KBM-7 (cell line): ENCODE measurements at regions not wholly inside any gene's neighbourhood (a gene's known extent, or its start where the extent isn't known, plus 50 kb on each side); places are given as distances from the start of the nearest gene placed in this dataset.
A peak's percentile ranks its signal among the peaks of the same experiment; 100 is the strongest.

Experiments
- DNase-seq: peaks from one replicate; pipeline ENCODE4 v3.0.0-alpha.2; 2015
- in situ Hi-C: fragments of 300-500 bp; cut with MboI; formaldehyde crosslinking; loops from 2 replicates; pipeline ENCODE4 v1.14.3; 2020; ENCODE audit warnings: low sequenced_read_pairs, low pct_unique_long_range_greater_than_20kb, mixed read lengths

DNA sequence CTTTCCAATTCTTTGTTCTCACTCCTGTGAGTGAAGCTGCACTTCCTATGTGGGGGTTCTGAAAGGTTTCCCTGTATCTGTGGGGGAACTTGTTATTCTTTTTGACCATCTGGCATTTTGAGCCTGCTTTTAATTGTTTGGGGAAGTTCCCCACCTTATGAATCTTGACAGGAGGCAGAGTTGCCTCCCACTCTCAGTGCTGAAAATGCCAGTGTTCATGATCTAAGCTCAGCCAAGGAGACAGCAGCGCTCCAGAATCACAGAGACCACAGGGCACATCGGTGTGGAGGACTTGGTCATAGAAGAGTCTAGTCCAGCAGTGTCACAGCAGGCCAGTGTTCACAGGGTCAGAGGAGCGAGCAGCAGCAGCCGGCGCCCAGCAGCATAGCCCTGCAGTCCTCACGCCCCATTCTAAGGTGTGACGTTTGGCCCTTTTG, 63.8 kb upstream of the PRDX6 start:
- in situ Hi-C loops = loop anchor here (25.0 kb wide), 1 partner anchor 651 kb away; no protein-coding TSS in a partner anchor

DNA sequence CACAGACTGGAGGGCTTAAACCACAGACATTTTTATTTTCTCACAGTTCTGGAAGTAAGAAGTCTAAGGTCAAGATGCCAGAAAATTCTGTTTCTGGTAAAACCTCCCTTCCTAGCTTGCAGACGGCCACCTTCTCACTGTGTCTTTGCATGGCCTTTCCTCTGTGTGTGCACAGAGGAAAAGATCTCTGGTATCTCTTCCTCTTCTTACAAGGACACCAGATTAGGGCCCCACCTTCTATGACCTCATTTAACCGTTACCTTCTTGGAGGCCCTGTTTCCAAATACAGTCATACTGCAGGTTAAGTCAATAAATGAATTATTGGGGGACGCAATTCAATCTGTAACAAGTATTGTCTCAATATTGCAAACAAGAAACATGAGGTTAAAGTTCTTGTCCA, 63.0 kb upstream of the PRDX6 start:
- in situ Hi-C loops = loop anchor here (25.0 kb wide), 1 partner anchor 652 kb away; no protein-coding TSS in a partner anchor
- no peak for DNase-seq

More for the DNA sequence above, 63.8 kb upstream of the PRDX6 start:
- DNase-seq = peak; percentile 80

DNA sequence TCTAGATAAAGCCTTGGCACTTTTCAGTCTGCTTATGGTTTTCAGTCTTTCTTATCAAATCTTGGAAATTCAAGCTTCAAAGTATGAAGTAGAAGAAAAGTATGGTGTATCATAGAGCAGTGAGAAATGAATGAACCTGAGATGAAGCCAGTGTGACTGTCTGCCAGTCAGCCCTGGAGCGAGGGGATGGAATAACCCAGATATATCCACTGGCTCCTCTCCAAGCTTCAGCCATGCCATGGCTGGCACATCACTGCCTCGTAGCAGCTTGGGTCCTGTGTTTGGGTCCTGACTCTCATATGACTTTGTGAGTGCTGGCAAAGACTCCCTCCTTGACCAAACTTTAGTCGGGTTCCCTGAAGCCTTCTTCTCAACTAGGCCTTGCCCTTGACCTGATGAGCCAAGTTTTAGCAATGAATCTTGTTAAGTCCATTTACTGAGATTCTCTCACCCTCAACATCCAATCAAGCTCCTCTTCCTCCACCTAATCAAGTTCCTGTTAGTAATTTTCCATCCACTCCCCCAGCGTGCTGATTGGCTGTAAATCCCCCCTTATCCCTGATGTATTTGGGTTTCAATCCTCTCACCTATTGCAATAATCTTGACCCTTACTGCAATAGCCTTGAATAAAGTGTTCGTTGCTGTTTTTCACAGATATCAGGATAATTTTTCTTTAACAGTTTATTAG, 62.5 kb upstream of the PRDX6 start:
- no peak for DNase-seq
- in situ Hi-C loops = loop anchor here (25.0 kb wide), 1 partner anchor 652 kb away; no protein-coding TSS in a partner anchor

DNA sequence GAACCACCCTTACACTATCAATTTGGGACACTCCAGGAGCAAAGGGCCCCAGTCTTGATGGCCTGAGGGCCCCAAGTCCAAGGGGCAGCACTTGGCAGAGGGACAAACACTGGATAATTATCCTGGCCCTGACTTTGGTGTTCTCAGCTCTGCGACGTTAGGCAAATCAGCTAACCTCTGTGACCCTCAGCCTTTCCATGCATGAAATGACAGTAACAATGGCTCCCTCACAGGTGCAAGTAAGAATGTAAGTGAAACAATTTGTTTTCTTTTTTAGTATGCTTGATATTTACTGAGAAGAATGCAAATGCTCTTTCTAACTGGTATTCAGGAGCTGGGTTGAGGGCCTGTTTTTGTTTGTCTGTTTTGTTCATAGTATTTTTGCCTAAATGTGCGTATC, 61.6 kb upstream of the PRDX6 start:
- no peak for DNase-seq
- in situ Hi-C loops = loop anchor here (25.0 kb wide), 1 partner anchor 653 kb away; no protein-coding TSS in a partner anchor

DNA sequence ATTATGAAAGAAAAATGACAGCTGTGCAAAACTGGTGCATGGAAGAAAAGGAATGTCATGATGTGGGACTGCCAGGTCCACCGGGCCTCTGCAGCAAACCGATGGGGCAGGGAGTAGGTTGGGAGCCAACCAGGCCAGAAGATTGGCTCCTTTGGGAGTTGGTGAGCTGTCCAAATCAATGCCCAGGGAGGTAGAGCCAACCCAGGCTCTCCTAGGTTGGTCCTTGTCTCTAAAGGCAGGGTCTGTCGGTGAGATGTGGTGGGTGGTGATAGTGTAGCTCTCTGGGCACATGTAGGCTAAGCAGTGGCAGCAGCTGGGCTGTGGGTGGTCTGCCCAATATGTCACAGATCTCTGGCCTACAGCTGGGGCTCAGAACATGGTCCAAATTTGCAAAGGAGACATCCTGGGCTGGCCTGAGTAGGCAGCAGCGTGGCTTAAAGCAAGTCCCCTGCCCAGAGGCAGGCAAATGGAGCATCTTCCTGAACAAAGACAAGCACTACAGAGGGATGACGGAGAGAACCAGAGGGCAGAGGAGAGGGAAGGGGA, 61.2 kb upstream of the PRDX6 start:
- DNase-seq = no peak
- in situ Hi-C loops = loop anchor here (25.0 kb wide), 1 partner anchor 654 kb away; no protein-coding TSS in a partner anchor

DNA sequence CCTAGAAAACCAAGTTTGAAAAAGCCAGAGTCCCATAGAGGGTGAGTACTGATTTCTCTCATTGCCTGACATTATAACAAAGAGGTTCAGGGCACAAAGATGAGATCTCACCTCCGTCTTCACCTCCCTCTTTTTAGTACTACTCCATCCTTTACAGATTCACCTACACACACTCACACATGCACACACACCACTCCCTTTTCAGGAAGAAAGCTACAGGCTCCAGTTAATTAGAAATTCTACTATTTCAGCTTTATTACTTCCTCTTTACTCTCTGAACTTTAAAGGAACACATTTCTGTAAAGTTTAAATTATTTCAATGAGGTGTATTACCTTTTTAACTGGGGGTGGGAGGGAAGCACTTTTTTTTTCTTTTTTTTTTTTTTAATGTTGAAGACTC, 59.6 kb upstream of the PRDX6 start:
- DNase-seq = peak; percentile 33
- in situ Hi-C loops = loop anchor here (25.0 kb wide), 1 partner anchor 655 kb away; no protein-coding TSS in a partner anchor

DNA sequence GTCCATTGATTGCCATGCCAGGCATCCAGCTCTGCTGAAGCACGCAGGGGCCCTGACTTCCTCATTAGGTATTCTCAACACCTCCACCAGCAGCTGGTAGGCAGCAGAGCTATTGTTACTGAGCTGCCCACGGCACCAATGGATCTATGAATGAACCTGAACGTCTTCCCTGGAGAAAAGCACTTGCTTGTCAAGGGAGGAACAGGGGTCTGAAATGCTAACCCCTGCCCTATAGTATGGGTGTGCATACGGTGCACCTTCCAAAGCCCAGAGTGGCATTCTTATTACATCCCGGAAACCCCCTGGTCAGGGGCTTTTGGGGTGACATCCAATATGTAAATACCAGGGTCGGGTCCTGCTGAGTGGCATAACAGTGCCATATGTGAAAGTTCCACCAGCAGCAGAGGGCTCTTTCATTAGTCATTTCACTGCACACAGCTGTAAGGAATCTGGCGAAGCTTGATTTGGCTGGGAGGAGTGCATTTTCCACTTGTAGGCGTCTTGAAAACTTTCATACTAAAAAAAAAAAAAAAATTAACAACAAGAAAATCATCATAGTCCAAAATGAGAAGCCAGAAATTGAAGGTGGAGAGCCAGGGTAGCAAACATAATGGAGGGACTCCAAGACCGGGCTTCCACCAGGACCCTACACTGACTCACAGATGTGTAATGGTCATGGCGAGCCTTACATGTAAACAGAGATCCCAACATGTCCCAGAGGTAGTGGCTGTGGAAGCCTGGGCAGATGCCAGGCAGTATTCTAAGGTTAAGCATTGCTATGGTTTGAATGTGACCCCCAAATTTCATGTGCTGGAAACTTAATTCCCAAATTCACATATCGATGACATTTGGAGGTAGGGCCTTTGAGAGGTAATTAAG, 58.8 kb upstream of the PRDX6 start:
- DNase-seq = no peak
- in situ Hi-C loops = loop anchor here (25.0 kb wide), 1 partner anchor 656 kb away; no protein-coding TSS in a partner anchor

DNA sequence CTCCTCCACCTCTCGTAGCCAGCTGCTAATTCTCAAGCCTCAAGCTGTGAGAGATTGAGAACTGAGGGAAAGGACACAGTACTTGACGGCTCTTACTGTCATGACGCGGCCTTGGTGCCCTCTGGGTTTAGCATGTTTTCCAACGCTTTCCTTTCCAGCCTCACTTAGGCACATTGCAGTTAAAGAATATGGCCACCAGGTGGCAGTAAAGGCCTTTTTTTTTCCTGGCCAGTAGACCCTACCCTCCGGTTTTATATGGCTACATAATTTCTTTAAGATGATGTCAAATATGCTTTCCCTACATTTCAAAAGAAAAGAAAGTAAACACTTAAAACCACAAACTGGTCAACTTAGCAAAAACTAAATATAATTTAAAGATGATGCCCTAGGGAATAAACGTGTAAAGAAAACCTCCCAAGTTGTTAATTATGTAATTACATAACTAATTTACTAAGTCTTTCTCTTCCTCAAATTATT, 56.8 kb upstream of the PRDX6 start:
- DNase-seq = peak; percentile 88
- in situ Hi-C loops = loop anchor here (25.0 kb wide), 1 partner anchor 658 kb away; no protein-coding TSS in a partner anchor

DNA sequence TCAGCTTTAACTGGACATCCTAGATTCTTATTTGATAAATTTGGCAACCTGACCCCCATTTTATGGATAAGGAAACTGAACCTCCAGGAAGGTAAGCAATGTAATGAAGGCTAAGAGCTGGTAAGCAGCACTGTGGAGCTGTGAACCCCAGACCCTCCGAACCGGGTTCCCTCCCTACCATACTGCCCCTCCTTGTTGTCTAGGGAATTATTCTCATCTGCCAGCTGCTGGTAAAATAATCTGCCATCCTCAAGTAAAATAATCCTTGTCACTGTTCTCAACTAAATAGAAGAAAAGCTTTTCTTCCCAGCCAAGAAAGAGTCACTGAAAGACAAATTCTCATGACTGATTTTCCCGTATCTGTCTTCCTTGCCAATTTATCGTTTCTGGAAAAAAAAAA, 55.8 kb upstream of the PRDX6 start:
- in situ Hi-C loops = loop anchor here (25.0 kb wide), 1 partner anchor 659 kb away; no protein-coding TSS in a partner anchor
- no peak for DNase-seq

DNA sequence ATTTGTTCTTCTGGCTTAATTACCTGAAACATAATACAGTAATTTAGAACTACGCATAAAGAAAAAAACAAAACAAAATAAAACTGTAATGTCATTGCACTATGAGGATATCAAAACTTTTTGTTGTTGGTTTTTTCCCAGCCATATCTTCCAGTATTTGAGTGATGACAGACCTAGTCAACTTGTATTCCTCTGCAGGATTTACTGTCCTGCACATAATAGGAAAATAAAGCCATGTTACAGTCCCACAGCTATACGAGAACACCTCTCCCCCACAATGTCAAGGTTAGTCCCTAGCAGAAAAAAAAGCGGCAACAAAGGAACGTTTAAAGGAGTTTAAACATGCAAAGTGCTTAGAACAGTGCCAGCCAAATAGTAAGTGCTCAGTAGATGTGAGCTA, 55.3 kb upstream of the PRDX6 start:
- no peak for DNase-seq
- in situ Hi-C loops = loop anchor here (25.0 kb wide), 1 partner anchor 659 kb away; no protein-coding TSS in a partner anchor

DNA sequence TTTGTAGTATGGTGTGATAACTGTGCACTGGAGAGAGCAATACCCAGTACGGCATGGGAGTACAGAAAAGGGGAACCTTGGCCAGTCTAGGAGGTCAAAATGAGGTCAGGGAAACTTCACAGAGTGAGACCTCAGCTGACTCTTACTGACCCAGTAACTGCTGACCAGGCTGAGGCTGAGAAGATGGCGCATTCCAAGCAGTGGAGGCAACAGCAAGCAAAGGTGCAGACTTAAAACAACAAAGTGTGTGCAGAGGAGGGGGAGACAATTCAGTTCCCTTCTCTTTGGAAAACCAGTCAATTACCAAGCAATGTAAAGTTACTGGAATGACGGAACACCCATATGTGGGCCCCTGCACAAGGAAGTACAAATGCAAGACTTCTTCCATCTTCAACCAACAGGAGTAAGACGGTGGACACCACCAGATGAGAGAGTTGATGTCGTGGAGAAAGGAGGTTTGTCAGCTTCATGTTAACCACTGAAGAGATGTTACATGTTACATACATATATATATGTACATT, 54.6 kb upstream of the PRDX6 start:
- peak; percentile 35 for DNase-seq
- in situ Hi-C loops = loop anchor here (25.0 kb wide), 1 partner anchor 660 kb away; no protein-coding TSS in a partner anchor

DNA sequence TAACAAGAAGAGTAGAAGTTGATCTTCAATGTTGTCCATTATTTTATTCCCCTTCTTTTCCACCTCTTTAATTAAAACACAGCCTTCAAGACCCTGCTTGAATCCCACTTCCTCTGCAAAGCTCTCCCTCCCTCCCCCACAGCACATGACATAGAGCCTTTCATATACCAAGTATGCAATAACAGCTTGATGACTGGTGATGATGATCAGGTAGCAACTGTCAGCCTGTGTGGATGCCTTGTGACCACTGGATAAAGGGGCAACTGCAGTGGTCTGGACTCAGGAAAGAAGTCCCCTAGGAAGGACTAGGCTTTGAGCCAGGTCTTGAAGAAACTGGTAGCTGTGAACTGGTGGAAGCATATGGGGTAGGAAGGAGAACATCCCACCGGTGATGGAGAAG, 53.8 kb upstream of the PRDX6 start:
- DNase-seq = no peak
- in situ Hi-C loops = loop anchor here (25.0 kb wide), 1 partner anchor 661 kb away; no protein-coding TSS in a partner anchor

DNA sequence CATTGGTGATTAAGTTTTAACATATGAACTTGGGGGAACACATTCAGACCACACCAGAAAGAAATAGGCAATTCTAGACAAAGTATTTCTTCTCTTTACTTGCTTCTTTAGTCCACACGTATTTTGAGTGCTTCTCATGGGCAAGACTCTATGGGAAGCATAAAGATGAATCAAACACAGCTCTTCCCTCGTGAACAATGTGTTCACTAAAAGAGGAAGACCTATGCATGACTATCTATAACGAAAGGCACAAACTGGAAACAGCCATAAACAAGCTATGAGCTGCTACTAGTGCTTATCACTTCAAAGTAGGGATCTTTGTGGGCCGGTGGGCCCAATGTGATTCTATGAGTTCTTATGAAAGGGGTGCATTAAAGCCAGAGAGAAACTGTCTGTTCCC, 53.0 kb upstream of the PRDX6 start:
- DNase-seq = no peak
- in situ Hi-C loops = loop anchor here (25.0 kb wide), 1 partner anchor 662 kb away; no protein-coding TSS in a partner anchor

DNA sequence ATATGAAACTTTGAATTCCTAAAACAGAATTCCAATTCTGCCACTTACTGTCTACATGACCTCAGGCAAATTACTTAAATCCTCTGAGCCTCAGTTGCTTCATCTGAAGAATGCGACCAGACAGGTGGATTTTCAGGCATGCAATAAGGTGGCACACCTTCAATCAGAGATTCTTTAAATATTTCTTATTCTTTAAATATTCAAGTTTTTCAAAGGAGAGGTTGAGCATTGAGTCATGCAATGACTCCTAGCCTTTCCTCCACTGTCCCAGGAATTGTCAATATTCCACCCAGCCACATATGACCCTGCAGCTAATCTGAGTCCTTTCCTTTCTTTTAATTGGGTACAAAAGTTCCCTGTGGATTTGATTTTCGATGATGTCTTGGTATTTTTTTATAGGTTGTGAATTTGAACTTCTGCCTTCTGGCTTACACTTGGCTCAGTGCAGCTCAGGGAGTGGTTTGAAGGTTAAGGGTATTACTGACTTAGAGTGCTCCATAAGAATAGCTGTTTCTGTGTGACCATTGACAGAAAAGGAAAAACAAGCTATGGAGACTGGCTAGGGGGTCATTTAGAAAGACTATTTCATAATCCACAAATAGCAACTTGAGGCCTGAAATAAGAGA, 52.2 kb upstream of the PRDX6 start:
- in situ Hi-C loops = loop anchor here (25.0 kb wide), 1 partner anchor 663 kb away; no protein-coding TSS in a partner anchor
- DNase-seq = no peak

DNA sequence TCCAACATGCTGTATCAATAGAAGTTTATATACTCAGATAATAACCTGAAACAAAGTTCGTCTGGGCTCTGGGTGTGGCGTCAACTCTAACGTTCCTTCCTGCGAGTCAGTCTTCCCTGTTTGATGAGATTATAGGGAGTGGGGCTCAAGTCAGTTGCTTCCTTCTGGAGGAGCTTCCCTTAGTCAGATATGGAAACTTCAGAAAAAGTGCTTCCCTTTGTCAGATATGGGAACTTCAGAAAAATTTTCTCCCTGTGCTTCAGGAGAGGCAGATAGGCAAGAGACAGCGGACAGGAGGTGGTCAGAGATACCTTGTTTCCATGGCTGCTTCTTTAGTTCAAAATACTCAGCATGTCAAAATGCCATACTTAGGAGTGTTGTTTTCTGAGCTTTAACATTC, 51.1 kb upstream of the PRDX6 start:
- in situ Hi-C loops = no loop called here
- no peak for DNase-seq

DNA sequence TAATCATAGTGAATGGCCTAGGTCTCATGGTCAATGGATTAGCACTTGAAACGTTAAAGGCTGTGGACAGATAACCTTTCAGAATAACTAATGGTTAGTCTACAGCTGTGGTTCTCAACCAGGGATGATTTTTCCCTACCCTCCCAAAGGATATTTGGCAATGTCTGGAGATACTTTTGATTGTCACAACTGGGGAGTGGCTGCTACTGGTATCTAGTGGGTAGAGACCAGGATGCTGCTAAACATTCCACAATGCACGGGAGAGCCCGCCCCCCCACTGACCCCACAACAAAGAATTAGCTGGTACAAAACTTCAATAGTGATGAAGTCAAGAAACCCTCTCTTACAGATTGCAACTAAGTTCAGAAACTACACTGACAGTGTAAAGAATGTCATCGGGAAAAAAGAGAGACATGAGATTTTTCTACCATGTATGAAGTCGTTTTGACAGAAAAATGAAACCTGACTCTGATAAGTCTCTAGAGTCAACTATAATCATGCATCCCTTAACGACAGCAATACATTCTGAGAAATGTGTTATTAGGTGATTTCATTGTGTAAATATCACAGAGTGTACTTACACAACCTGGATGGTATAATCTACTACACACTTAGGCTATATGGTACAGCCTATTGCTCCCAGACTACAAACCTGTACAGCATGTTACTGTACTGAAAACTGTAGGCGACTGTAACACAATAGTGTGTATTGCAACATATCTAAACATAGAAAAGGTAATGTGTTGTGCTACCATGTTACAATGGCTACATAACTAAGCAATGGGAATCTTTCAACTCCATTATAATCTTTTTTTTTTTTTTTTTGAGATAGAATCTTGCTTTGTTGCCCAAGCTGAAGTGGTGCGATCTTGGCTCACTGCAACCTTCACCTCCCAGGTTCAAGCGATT, 49.7 kb upstream of the PRDX6 start:
- in situ Hi-C loops = no loop called here
- DNase-seq = no peak
